HCT116 (cell line): ENCODE measurements at regions not wholly inside any gene's neighbourhood (a gene's known extent, or its start where the extent isn't known, plus 50 kb on each side); places are given as distances from the start of the nearest gene placed in this dataset.

Experiments used
- ATAC-seq: fragments of 200-7000 bp; cut with Tn5 transposase; 2 replicates; pipeline ENCODE4 v1.9.1; 2020; ENCODE audit warnings: mild to moderate bottlenecking, moderate library complexity
- BruUV-seq: library from RNA; stranded (reverse); fragments of 400-500 nt; replicated peaks from 2 replicates; lab custom pipeline; 2021; lab: Mats Ljungman, UMichigan
- CTCF ChIA-PET: fragments of 300-600 bp; sonication (Branson Sonifier 250); formaldehyde crosslinking; loops from one replicate; lab custom pipeline; 2021; ENCODE audit warnings: antibody characterized with exemption; lab: Charles Lee
- POLR2A ChIA-PET: fragments of 300-600, 350-600 bp; sonication (Branson Sonifier 250); formaldehyde crosslinking; loops from one replicate; lab custom pipeline; 2021; ENCODE audit warnings: antibody characterized with exemption; lab: Charles Lee
- RAD21 ChIA-PET, 2 experiments: fragments of 300-600 bp; sonication (Branson Sonifier 250); formaldehyde crosslinking; loops; one replicate each; lab custom pipeline; 2023; ENCODE audit warnings: low total read pairs in 2 of 2; ENCODE audit not compliant: uncharacterized antibody in 2 of 2, unreplicated experiment in 2 of 2, low non-redundant PET in 1 of 2; lab: Charles Lee
- DNase-seq: peaks from one replicate; pipeline ENCODE4 v3.0.0-alpha.2; 2010; ENCODE audit warnings: low read depth, low spot score
- H2AFZ ChIP-seq: fragments of 200-600 bp; shearing (Covaris generic), sonication (generic); 2 replicates; pipeline ENCODE4 v1.6.1; 2017; ENCODE audit warnings: low read depth, mixed run types, mixed read lengths, antibody characterized with exemption, low read length; ENCODE audit not compliant: poor library complexity, severe bottlenecking
- H3K27ac ChIP-seq: 2 replicates; pipeline ENCODE4 v1.5.1; 2012; ENCODE audit warnings: low read depth, low read length
- H3K27me3 ChIP-seq: fragments of 200-600 bp; sonication (generic); 2 replicates; pipeline ENCODE4 v1.6.1; 2016; ENCODE audit warnings: mixed run types, low read length, mixed read lengths; ENCODE audit not compliant: insufficient read depth
- H3K36me3 ChIP-seq, 2 experiments: fragments of 200-500 bp in 1 of 2; fragments of 200-600 bp in 1 of 2; sonication (Bioruptor generic) in 1 of 2; sonication (generic) in 1 of 2; 2 replicates each; pipeline versions ENCODE4 v1.5.1 to v1.6.1; 2014 to 2016; ENCODE audit warnings: low read length in 2 of 2, inconsistent platforms in 1 of 2, mixed read lengths in 1 of 2, mixed run types in 1 of 2; ENCODE audit not compliant: insufficient read depth in 2 of 2, control insufficient read depth in 1 of 2
- H3K4me1 ChIP-seq, 2 experiments: fragments of 200-600 bp in 1 of 2; sonication (generic) in 1 of 2; 2 replicates each; pipeline versions ENCODE4 v1.5.1 to v1.6.1; 2012 to 2017; ENCODE audit warnings: low read length in 2 of 2, inconsistent platforms in 1 of 2, mild to moderate bottlenecking in 1 of 2, mixed read lengths in 1 of 2, mixed run types in 1 of 2, moderate library complexity in 1 of 2; ENCODE audit not compliant: insufficient read depth in 2 of 2, control insufficient read depth in 1 of 2
- H3K4me2 ChIP-seq: fragments of 200-600 bp; sonication (generic); 2 replicates; pipeline ENCODE4 v1.6.1; 2017; ENCODE audit warnings: mixed run types, low read length, mixed read lengths
- H3K4me3 ChIP-seq, 2 experiments: fragments of 200-600 bp in 1 of 2; sonication (generic) in 1 of 2; replicated peaks in 1 of 2; 2 replicates each; pipeline ENCODE4 v1.5.1; 2011 to 2016; ENCODE audit warnings: low read length in 2 of 2, control low read depth in 1 of 2, low read depth in 1 of 2, mild to moderate bottlenecking in 1 of 2, mixed read lengths in 1 of 2, mixed run types in 1 of 2
- H3K79me2 ChIP-seq: fragments of 200-600 bp; sonication (generic); 2 replicates; pipeline ENCODE4 v1.6.1; 2017; ENCODE audit warnings: mild to moderate bottlenecking, mixed run types, low read length, moderate library complexity, mixed read lengths; ENCODE audit not compliant: insufficient read depth
- H3K9ac ChIP-seq: fragments of 200-600 bp; sonication (generic); 2 replicates; pipeline ENCODE4 v1.6.1; 2016; ENCODE audit warnings: low read length, mixed read lengths
- H3K9me2 ChIP-seq: fragments of 200-600 bp; sonication (generic), shearing (Covaris generic); 2 replicates; pipeline ENCODE4 v1.6.1; 2017; ENCODE audit warnings: mixed run types, mild to moderate bottlenecking, moderate library complexity; ENCODE audit not compliant: insufficient read depth
- H3K9me3 ChIP-seq, 2 experiments: fragments of 200-500 bp in 1 of 2; fragments of 200-600 bp in 1 of 2; sonication (Bioruptor generic) in 1 of 2; sonication (generic) in 1 of 2; 2 replicates each; pipeline ENCODE4 v1.6.1; 2014 to 2017; ENCODE audit warnings: low read length in 2 of 2, mixed read lengths in 2 of 2, inconsistent platforms in 1 of 2, low read depth in 1 of 2, mild to moderate bottlenecking in 1 of 2, mixed run types in 1 of 2, moderate library complexity in 1 of 2; ENCODE audit not compliant: control insufficient read depth in 1 of 2, insufficient read depth in 1 of 2
- H4K20me1 ChIP-seq: fragments of 200-600 bp; sonication (generic), shearing (Covaris generic); 2 replicates; pipeline ENCODE4 v1.6.1; 2017; ENCODE audit warnings: mixed run types, mild to moderate bottlenecking, moderate library complexity; ENCODE audit not compliant: insufficient read depth
- ATF3 ChIP-seq: IDR thresholded peaks from 2 replicates; pipeline ENCODE4 v1.6.1; 2012
- CBX3 ChIP-seq: IDR thresholded peaks from 2 replicates; pipeline ENCODE4 v1.6.1; 2012; ENCODE audit warnings: low read depth
- EGR1 ChIP-seq: IDR thresholded peaks from 2 replicates; pipeline ENCODE4 v1.6.1; 2012; ENCODE audit warnings: low read depth
- EZH2 ChIP-seq: fragments of 200-600 bp; sonication (generic); IDR thresholded peaks from 2 replicates; pipeline ENCODE4 v1.6.1; 2017; ENCODE audit warnings: antibody characterized with exemption, mixed run types
- MAX ChIP-seq: IDR thresholded peaks from 2 replicates; pipeline ENCODE4 v1.6.1; 2012
- POLR2A ChIP-seq: IDR thresholded peaks from 2 replicates; pipeline ENCODE4 v1.7.0; 2011; ENCODE audit warnings: borderline replicate concordance; ENCODE audit not compliant: insufficient read depth, insufficient read length; ENCODE audit errors: extremely low read depth
- SIN3A ChIP-seq: IDR thresholded peaks from 2 replicates; pipeline ENCODE4 v1.6.1; 2012; ENCODE audit warnings: low read depth
- ZBTB33 ChIP-seq: IDR thresholded peaks from 2 replicates; pipeline ENCODE4 v1.6.1; 2011; ENCODE audit warnings: mild to moderate bottlenecking, low read length, moderate library complexity; ENCODE audit not compliant: insufficient replicate concordance; ENCODE audit errors: extremely low read depth
- intact Hi-C: fragments of 100-400 bp; cut with micrococcal nuclease; formaldehyde crosslinking; loops from 2 replicates; pipeline ENCODE4 v1.10.0; 2022
- TF ChIP-seq, protein P1 (sequence below), 3 experiments: fragments of 200-600 bp in 1 of 3; sonication (generic) in 1 of 3; IDR thresholded peaks in 2 of 3; conservative IDR thresholded peaks in 1 of 3; 2 replicates each; pipeline ENCODE4 v1.5.1; 2012 to 2017; ENCODE audit warnings: low read depth in 2 of 3, low read length in 2 of 3, antibody characterized with exemption in 1 of 3, borderline replicate concordance in 1 of 3, control low read depth in 1 of 3, mild to moderate bottlenecking in 1 of 3, mixed read lengths in 1 of 3, mixed run types in 1 of 3, moderate library complexity in 1 of 3; ENCODE audit not compliant: insufficient read depth in 1 of 3

- ChIA-PET CTCF (no interaction called here), POLR2A (no interaction called here)
- no peak overlapping the region for H3K27ac ChIP-seq
These were observed 534.9 kb upstream of the ARRDC4 start for GRCh38 chr15:97425596-97425995.

More at GRCh38 chr15:97425596-97425995, 534.9 kb upstream of the ARRDC4 start:
- TF ChIP-seq EZH2 (no peak), SIN3A (no peak), ATF3 (no peak), ZBTB33 (no peak), EGR1 (no peak), MAX (no peak), POLR2A (no peak), CBX3 (no peak)
- TF ChIP-seq, protein P1, sequence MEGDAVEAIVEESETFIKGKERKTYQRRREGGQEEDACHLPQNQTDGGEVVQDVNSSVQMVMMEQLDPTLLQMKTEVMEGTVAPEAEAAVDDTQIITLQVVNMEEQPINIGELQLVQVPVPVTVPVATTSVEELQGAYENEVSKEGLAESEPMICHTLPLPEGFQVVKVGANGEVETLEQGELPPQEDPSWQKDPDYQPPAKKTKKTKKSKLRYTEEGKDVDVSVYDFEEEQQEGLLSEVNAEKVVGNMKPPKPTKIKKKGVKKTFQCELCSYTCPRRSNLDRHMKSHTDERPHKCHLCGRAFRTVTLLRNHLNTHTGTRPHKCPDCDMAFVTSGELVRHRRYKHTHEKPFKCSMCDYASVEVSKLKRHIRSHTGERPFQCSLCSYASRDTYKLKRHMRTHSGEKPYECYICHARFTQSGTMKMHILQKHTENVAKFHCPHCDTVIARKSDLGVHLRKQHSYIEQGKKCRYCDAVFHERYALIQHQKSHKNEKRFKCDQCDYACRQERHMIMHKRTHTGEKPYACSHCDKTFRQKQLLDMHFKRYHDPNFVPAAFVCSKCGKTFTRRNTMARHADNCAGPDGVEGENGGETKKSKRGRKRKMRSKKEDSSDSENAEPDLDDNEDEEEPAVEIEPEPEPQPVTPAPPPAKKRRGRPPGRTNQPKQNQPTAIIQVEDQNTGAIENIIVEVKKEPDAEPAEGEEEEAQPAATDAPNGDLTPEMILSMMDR (IDR thresholded peaks at IDR 0.05 in 2 of 3, conservative IDR thresholded peaks at IDR 0.05 in 1 of 3; ENCODE audit: borderline replicate concordance in 1 of 3, insufficient read depth in 1 of 3, low read depth in 2 of 3, low read length in 2 of 3): no peak
- Histone ChIP-seq H3K36me3 (no peaks in the 10 kb centered on the region), H3K27me3 (no peaks in the 10 kb centered on the region), H3K9ac (no peak overlapping the region), H3K4me3 (no peak overlapping the region), H3K4me1 (no peaks in the 10 kb centered on the region), H3K4me2 (no peak overlapping the region), H3K9me2 (no peaks in the 10 kb centered on the region), H4K20me1 (no peaks in the 10 kb centered on the region), H3K9me3 (peaks cover 4 to 9% of the 10 kb centered on the region in 2 experiments; a peak in 2 of 4 replicates), H2AFZ (no peak overlapping the region), H3K79me2 (no peaks in the 10 kb centered on the region)
- ATAC-seq: no peak
- intact Hi-C loops: no loop called here
- no peak for DNase-seq
- no TSS peak for BruUV-seq
- RAD21 ChIA-PET: no interaction called here
